HepG2 (cell line): ENCODE measurements at regions not wholly inside any gene's neighbourhood (a gene's known extent, or its start where the extent isn't known, plus 50 kb on each side); places are given as distances from the start of the nearest gene placed in this dataset.

Source experiments
- CREM ChIP-seq, 2 experiments: sonication (generic) in 1 of 2; formaldehyde crosslinking in 1 of 2; IDR thresholded peaks; 2 replicates each; pipeline versions ENCODE4 v1.4.0 to v1.6.1; 2016 to 2020; ENCODE audit warnings: antibody characterized with exemption in 1 of 2, mild to moderate bottlenecking in 1 of 2, missing genetic modification reagents in 1 of 2
- CTCF ChIP-seq: sonication (generic); formaldehyde crosslinking; IDR thresholded peaks from 2 replicates; pipeline ENCODE4 v1.5.0; 2020; ENCODE audit warnings: mild to moderate bottlenecking, missing genetic modification reagents, moderate library complexity
- ESRRA ChIP-seq: sonication (generic); formaldehyde crosslinking; IDR thresholded peaks from 2 replicates; pipeline ENCODE4 v1.5.1; 2020; ENCODE audit warnings: mild to moderate bottlenecking, low read depth, missing genetic modification reagents
- MED1 ChIP-seq: sonication (generic); formaldehyde crosslinking; IDR thresholded peaks from 2 replicates; pipeline ENCODE4 v1.4.0; 2020; ENCODE audit warnings: missing genetic modification reagents
- SRF ChIP-seq: IDR thresholded peaks from 2 replicates; pipeline ENCODE4 v1.6.1; 2011; ENCODE audit warnings: mild to moderate bottlenecking, low read depth, low read length, moderate library complexity
- ZNF12 ChIP-seq: sonication (generic); formaldehyde crosslinking; IDR thresholded peaks from 2 replicates; pipeline ENCODE4 v1.5.0; 2020; ENCODE audit warnings: missing genetic modification reagents
- ZNF282 ChIP-seq: fragments of 450-650 bp; IDR thresholded peaks from 2 replicates; pipeline ENCODE4 v1.6.1; 2018; ENCODE audit not compliant: partially characterized antibody
- ZNF484 ChIP-seq: sonication (generic); formaldehyde crosslinking; IDR thresholded peaks from 2 replicates; pipeline ENCODE4 v1.5.1; 2020; ENCODE audit warnings: mild to moderate bottlenecking, low read depth, missing genetic modification reagents, borderline replicate concordance
- TF ChIP-seq, protein P1 (sequence below): sonication (generic); formaldehyde crosslinking; IDR thresholded peaks from 2 replicates; pipeline ENCODE4 v1.8.0; 2022; ENCODE audit warnings: mild to moderate bottlenecking, missing genetic modification reagents, borderline replicate concordance

- TF ChIP-seq CTCF (CRISPR knock-in tag) (no peak), ESRRA (no peak), ZNF12 (CRISPR knock-in tag) (no peak), SRF (no peak), ZNF282 (no peak), ZNF484 (CRISPR knock-in tag) (no peak), MED1 (CRISPR knock-in tag) (no peak), CREM (IDR thresholded peaks at IDR 0.05) (no peak), CREM (CRISPR knock-in tag; IDR thresholded peaks at IDR 0.05) (no peak)
- TF ChIP-seq, protein P1, sequence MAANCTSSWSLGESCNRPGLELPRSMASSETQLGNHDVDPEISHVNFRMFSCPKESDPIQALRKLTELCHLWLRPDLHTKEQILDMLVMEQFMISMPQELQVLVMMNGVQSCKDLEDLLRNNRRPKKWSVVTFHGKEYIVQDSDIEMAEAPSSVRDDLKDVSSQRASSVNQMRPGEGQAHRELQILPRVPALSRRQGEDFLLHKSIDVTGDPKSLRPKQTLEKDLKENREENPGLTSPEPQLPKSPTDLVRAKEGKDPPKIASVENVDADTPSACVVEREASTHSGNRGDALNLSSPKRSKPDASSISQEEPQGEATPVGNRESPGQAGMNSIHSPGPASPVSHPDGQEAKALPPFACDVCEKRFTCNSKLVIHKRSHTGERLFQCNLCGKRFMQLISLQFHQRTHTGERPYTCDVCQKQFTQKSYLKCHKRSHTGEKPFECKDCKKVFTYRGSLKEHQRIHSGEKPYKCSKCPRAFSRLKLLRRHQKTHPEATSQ (CRISPR knock-in tag): no peak
Measured at GRCh38 chr16:9499941-9500593, 408.6 kb downstream of the HAPSTR1 start.
